Duodenal mucosa (tissue), 2 donors: ENCODE measurements at regions not wholly inside any gene's neighbourhood (a gene's known extent, or its start where the extent isn't known, plus 50 kb on each side); places are given as distances from the start of the nearest gene placed in this dataset.

Experiments used
- H3K27ac ChIP-seq: one replicate; pipeline ENCODE4 v1.7.0; 2013; ENCODE audit warnings: low read depth, low read length
- H3K27me3 ChIP-seq, 2 donors: one replicate each; pipeline ENCODE4 v1.7.0; 2013; ENCODE audit warnings: low read length in 2 of 2, control low read depth in 1 of 2; ENCODE audit not compliant: insufficient read depth in 2 of 2, control insufficient read depth in 1 of 2
- H3K36me3 ChIP-seq, 2 donors: one replicate each; pipeline ENCODE4 v1.7.0; 2013; ENCODE audit warnings: low read length in 2 of 2, control low read depth in 1 of 2; ENCODE audit not compliant: insufficient read depth in 2 of 2, control insufficient read depth in 1 of 2
- H3K4me1 ChIP-seq, 2 donors: one replicate each; pipeline ENCODE4 v1.7.0; 2013; ENCODE audit warnings: low read length in 2 of 2, control low read depth in 1 of 2; ENCODE audit not compliant: insufficient read depth in 2 of 2, control insufficient read depth in 1 of 2
- H3K4me3 ChIP-seq, 2 donors: one replicate each; pipeline ENCODE4 v1.7.0; 2013; ENCODE audit warnings: low read length in 2 of 2, low read depth in 1 of 2
- H3K9ac ChIP-seq, 2 donors: one replicate each; pipeline ENCODE4 v1.7.0; 2013; ENCODE audit warnings: low read length in 2 of 2, low read depth in 1 of 2
- H3K9me3 ChIP-seq, 2 donors: one replicate each; pipeline ENCODE4 v1.7.0; 2013; ENCODE audit warnings: low read length in 2 of 2, control low read depth in 1 of 2; ENCODE audit not compliant: control insufficient read depth in 1 of 2

GRCh38 chr1:204797401-204797800 lies 73.3 kb upstream of the NFASC start:
- Histone ChIP-seq H3K9me3 (no peaks in the 10 kb centered on the region), H3K27me3 (peaks cover 0 to under 1% of the 10 kb centered on the region in 2 donors), H3K27ac (no peak overlapping the region), H3K4me3 (no peak overlapping the region), H3K36me3 (no peaks in the 10 kb centered on the region), H3K4me1 (no peaks in the 10 kb centered on the region), H3K9ac (no peak overlapping the region)

DNA sequence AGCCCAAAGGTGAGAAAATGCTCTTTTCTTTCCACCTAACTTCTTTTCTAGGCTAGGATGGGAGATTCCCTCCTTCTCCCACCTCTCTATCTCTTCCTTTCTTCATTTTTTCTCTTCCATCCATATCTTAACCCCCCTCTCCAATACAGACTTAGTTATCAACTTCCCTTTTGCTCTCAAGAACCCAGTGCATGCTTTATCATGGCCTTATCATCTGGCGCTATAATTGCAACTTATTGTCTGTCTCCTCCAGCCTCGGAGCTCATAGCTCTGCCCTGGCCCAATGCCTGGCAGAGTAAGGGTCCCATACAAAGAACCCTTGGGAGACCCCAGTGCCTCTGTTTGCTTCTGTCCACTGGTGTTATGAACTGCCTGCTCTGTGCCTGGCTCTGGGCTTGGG lies 71.0 kb upstream of the NFASC start:
- no peak overlapping the region for H3K4me3 ChIP-seq
- no peaks in the 10 kb centered on the region for H3K36me3 ChIP-seq
- H3K27ac ChIP-seq, result no peak overlapping the region
- H3K9me3 ChIP-seq, result no peaks in the 10 kb centered on the region
- no peaks in the 10 kb centered on the region for H3K27me3 ChIP-seq
- no peaks in the 10 kb centered on the region for H3K4me1 ChIP-seq
- H3K9ac ChIP-seq, result no peak overlapping the region

DNA sequence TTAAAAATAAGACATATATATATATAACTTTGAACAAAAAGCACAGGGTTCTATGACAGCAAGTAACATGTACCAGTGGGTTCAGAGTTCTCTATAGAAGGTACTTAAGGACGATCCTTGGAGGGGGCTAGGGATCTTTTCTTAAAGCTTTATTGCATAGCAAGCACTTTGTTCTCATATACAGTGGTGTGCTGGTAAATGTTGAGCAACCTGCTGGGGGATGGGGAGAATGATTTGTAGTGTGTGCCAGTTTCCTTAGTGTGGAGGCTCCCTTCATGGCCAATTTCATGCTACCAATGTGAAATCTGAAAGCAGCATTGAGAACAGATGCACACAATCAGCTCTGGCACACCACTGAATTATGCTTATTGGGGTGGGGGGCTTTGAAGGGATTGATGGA lies 69.5 kb upstream of the NFASC start:
- no peaks in the 10 kb centered on the region for H3K4me1 ChIP-seq
- H3K27me3 ChIP-seq, result no peaks in the 10 kb centered on the region
- no peak overlapping the region for H3K27ac ChIP-seq
- no peaks in the 10 kb centered on the region for H3K9me3 ChIP-seq
- no peak overlapping the region for H3K9ac ChIP-seq
- no peaks in the 10 kb centered on the region for H3K36me3 ChIP-seq
- H3K4me3 ChIP-seq, result no peak overlapping the region

DNA sequence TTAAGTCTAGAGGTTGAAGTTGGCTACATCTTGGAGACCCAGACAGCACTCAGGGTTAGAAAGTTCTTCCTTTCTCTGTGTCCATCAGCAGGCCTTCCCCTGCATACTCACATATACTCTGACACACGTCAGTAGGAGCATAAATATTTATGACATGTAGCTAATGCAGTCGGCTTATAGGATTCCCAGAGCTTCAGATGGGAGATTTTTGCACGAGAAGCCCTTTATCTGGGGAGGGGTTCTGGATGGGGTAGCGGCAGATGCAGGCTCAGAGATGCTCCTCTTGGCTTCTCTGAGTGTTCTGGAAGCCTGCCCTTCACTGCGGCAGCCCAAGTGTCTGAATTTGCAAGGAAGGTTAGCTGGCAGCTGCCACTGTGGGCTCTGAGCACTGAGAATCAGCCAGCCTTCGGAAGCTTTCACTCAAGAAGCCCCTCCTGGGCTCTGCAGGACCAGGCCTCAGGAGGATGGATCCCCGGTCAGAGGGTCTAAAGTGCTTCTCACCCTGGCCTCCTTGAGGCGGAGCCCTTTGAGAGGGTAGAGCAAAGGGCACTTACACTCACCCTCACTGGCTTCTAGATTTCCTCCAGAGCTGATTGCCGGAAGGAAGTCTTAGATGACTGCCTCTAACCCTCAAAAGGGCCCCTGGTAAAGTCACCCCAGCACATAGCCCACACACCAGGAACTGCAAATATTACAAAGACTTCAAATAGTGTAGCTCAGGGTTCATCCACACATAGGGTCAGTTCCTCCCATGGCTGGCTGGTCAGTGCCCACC lies 68.1 kb upstream of the NFASC start:
- Histone ChIP-seq H3K4me1 (peaks cover 3 to 5% of the 10 kb centered on the region in 2 donors), H3K9ac (no peak overlapping the region), H3K27ac (no peak overlapping the region), H3K9me3 (no peaks in the 10 kb centered on the region), H3K27me3 (no peaks in the 10 kb centered on the region), H3K36me3 (no peaks in the 10 kb centered on the region), H3K4me3 (no peak overlapping the region)

GRCh38 chr1:204803607-204804006 lies 67.1 kb upstream of the NFASC start:
- no peaks in the 10 kb centered on the region for H3K36me3 ChIP-seq
- peaks cover 3 to 5% of the 10 kb centered on the region in 2 donors for H3K4me1 ChIP-seq
- H3K4me3 ChIP-seq, result no peak overlapping the region
- no peaks in the 10 kb centered on the region for H3K27me3 ChIP-seq
- no peak overlapping the region for H3K9ac ChIP-seq
- H3K9me3 ChIP-seq, result no peaks in the 10 kb centered on the region
- H3K27ac ChIP-seq, result no peak overlapping the region

DNA sequence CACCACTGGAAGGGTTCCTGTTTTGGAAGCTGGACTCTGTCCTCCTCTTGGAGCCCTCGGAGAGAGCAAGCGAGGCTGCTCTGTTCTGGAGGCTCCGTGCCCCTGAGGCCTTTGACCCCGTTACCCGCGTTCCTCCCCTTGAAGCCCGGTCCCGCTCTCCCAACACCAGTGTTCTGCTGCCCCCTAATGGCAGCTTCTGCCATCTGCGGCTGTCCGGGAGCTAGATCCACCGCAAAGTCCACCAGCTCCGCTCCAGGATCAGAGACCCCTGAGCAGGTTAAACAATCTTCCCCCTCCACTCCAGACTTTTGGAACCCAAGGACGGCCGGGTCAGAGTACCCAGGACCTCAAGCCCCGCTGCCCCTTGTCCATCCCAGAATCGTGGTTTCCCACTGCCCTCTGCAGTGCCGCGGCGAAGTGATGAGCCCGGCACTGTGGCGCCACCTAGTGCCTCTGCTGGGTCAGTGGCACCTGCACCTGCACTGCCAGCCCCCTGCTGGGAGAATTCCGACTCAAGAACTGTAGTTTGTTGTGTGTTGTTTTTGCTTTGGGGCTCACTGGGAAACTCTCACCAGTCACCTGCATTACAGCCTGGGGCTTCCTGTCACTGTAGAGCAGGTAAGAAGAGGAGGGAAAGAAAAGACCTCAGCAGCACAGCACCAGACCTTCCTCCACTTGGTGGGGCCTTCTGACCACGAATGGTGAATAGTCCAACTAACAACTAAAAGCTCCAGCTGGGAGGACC lies 63.5 kb upstream of the NFASC start:
- Histone ChIP-seq H3K9me3 (no peaks in the 10 kb centered on the region), H3K36me3 (no peaks in the 10 kb centered on the region), H3K9ac (no peak overlapping the region), H3K4me3 (peak overlapping the region; percentile 59 to 80), H3K4me1 (peaks cover 3 to 5% of the 10 kb centered on the region in 2 donors), H3K27me3 (no peaks in the 10 kb centered on the region), H3K27ac (no peak overlapping the region)

GRCh38 chr1:204809488-204809887 lies 61.2 kb upstream of the NFASC start:
- H3K9ac ChIP-seq, result no peak overlapping the region
- no peak overlapping the region for H3K27ac ChIP-seq
- H3K4me1 ChIP-seq, result peaks cover 3 to 5% of the 10 kb centered on the region in 2 donors
- H3K27me3 ChIP-seq, result peaks cover 0 to 7% of the 10 kb centered on the region in 2 donors
- no peak overlapping the region for H3K4me3 ChIP-seq
- no peaks in the 10 kb centered on the region for H3K36me3 ChIP-seq
- no peaks in the 10 kb centered on the region for H3K9me3 ChIP-seq

GRCh38 chr1:204812842-204813241 lies 57.8 kb upstream of the NFASC start:
- Histone ChIP-seq H3K9me3 (no peaks in the 10 kb centered on the region), H3K27me3 (peaks cover 0 to 10% of the 10 kb centered on the region in 2 donors), H3K4me1 (no peaks in the 10 kb centered on the region), H3K4me3 (no peak overlapping the region), H3K9ac (no peak overlapping the region), H3K36me3 (no peaks in the 10 kb centered on the region), H3K27ac (no peak overlapping the region)

GRCh38 chr1:204813522-204813921 lies 57.1 kb upstream of the NFASC start:
- Histone ChIP-seq H3K4me1 (no peaks in the 10 kb centered on the region), H3K27ac (no peak overlapping the region), H3K9me3 (no peaks in the 10 kb centered on the region), H3K4me3 (no peak overlapping the region), H3K27me3 (peaks cover 0 to 10% of the 10 kb centered on the region in 2 donors), H3K9ac (no peak overlapping the region), H3K36me3 (no peaks in the 10 kb centered on the region)

- Histone ChIP-seq H3K9ac (no peak overlapping the region), H3K4me1 (no peaks in the 10 kb centered on the region), H3K27ac (no peak overlapping the region), H3K9me3 (no peaks in the 10 kb centered on the region), H3K27me3 (peaks cover 0 to 10% of the 10 kb centered on the region in 2 donors), H3K36me3 (no peaks in the 10 kb centered on the region), H3K4me3 (no peak overlapping the region)
These were observed 56.3 kb upstream of the NFASC start for GRCh38 chr1:204814166-204814884.
